K562 (cell line): ENCODE measurements at regions not wholly inside any gene's neighbourhood (a gene's known extent, or its start where the extent isn't known, plus 50 kb on each side); places are given as distances from the start of the nearest gene placed in this dataset.

Experiments
- ATAC-seq: fragments of 200-7000 bp; cut with Tn5 transposase; 3 replicates; pipeline ENCODE4 v1.9.1; 2020; ENCODE audit warnings: moderate library complexity
- BruUV-seq: library from RNA; stranded (reverse); fragments of 400-500 nt; replicated peaks from 2 replicates; lab custom pipeline; 2021; lab: Mats Ljungman, UMichigan
- CTCF ChIA-PET: fragments of 300-600 bp; formaldehyde crosslinking; extraction: SDS; loops from one replicate; lab custom pipeline; 2021; ENCODE audit warnings: low intra/inter-chr PET ratio; lab: Yijun Ruan, JAX
- POLR2A ChIA-PET: fragments of 300-600, 350-650 bp; sonication (Branson Sonifier 250); formaldehyde crosslinking; extraction: SDS; loops from one replicate; lab custom pipeline; 2021; ENCODE audit warnings: antibody characterized with exemption, inconsistent platforms; lab: Yijun Ruan, JAX
- DNase-seq, 4 experiments: peaks; one replicate each; pipeline versions ENCODE4 v3.0.0 to v3.0.0-alpha.2; 2011 to 2018; ENCODE audit warnings: low spot score in 3 of 4, mixed read lengths in 3 of 4; ENCODE audit errors: extremely low read depth in 1 of 4
- FAIRE-seq: peaks from 2 replicates; lab custom pipeline; 2011; peaks lifted over from hg19 to GRCh38; lab: Jason Lieb, UNC
- H2AFZ ChIP-seq: 2 replicates; pipeline ENCODE4 v1.6.0; 2011; ENCODE audit warnings: low read depth, low read length, control low read depth, inconsistent platforms
- H3K27ac ChIP-seq: fragments of 200-600 bp; 3 replicates; pipeline ENCODE4 v1.8.0; 2011; ENCODE audit warnings: low read depth, mild to moderate bottlenecking, control low read depth, inconsistent platforms, low read length, moderate library complexity, mixed read lengths; ENCODE audit errors: extremely low read depth
- H3K27me3 ChIP-seq, 2 experiments: fragments of 300-600 bp in 1 of 2; 2 replicates in 1 of 2; 3 replicates in 1 of 2; pipeline versions ENCODE4 v1.6.0 to v1.8.0; 2011; ENCODE audit warnings: inconsistent platforms in 2 of 2, low read length in 2 of 2, mild to moderate bottlenecking in 1 of 2, mixed read lengths in 1 of 2, moderate library complexity in 1 of 2; ENCODE audit not compliant: control insufficient read depth in 2 of 2, insufficient read depth in 2 of 2
- H3K36me3 ChIP-seq: fragments of 300-600 bp; 3 replicates; pipeline ENCODE4 v1.8.0; 2011; ENCODE audit warnings: mild to moderate bottlenecking, low read length, inconsistent platforms; ENCODE audit not compliant: control insufficient read depth, insufficient read depth
- H3K4me1 ChIP-seq, 2 experiments: fragments of 200-600 bp in 1 of 2; replicated peaks in 1 of 2; 2 replicates in 1 of 2; 3 replicates in 1 of 2; pipeline versions ENCODE4 v1.5.1 to v1.8.0; 2011; ENCODE audit warnings: inconsistent platforms in 2 of 2, low read length in 2 of 2, mild to moderate bottlenecking in 1 of 2, mixed read lengths in 1 of 2, moderate library complexity in 1 of 2; ENCODE audit not compliant: control insufficient read depth in 2 of 2, insufficient read depth in 2 of 2
- H3K4me2 ChIP-seq: 2 replicates; pipeline ENCODE4 v1.6.1; 2011; ENCODE audit warnings: low read length, control low read depth, inconsistent platforms, mixed read lengths; ENCODE audit not compliant: insufficient read depth
- H3K4me3 ChIP-seq: fragments of 200-600 bp; sonication (generic), shearing (Covaris generic); 2 replicates; pipeline ENCODE4 v1.5.1; 2016; ENCODE audit warnings: control low read depth, inconsistent platforms
- H3K79me2 ChIP-seq: fragments of 200-600 bp; 3 replicates; pipeline ENCODE4 v1.8.0; 2011; ENCODE audit warnings: low read length, inconsistent platforms; ENCODE audit not compliant: control insufficient read depth, insufficient read depth
- H3K9ac ChIP-seq, 2 experiments: 2 replicates each; pipeline versions ENCODE4 v1.6.0 to v1.6.1; 2011; ENCODE audit warnings: low read depth in 2 of 2, low read length in 2 of 2, control low read depth in 1 of 2, inconsistent platforms in 1 of 2, mild to moderate bottlenecking in 1 of 2, mixed read lengths in 1 of 2; ENCODE audit not compliant: insufficient read depth in 1 of 2
- H3K9me1 ChIP-seq: one replicate; pipeline ENCODE4 v1.6.0; 2011; ENCODE audit warnings: inconsistent platforms, mild to moderate bottlenecking, low read length, moderate library complexity; ENCODE audit not compliant: control insufficient read depth, insufficient read depth
- H3K9me3 ChIP-seq: replicated peaks from 2 replicates; pipeline ENCODE4 v1.5.1; 2011; ENCODE audit warnings: low read depth, low read length, inconsistent platforms; ENCODE audit not compliant: control insufficient read depth, insufficient read depth
- H4K20me1 ChIP-seq: replicated peaks from 2 replicates; pipeline ENCODE4 v1.6.1; 2011; ENCODE audit warnings: low read length, inconsistent platforms, mixed read lengths; ENCODE audit not compliant: control insufficient read depth, insufficient read depth
- ARHGAP35 ChIP-seq: fragments of 450-650 bp; IDR thresholded peaks from 2 replicates; pipeline ENCODE4 v1.6.1; 2018; ENCODE audit not compliant: partially characterized antibody
- CCNT2 ChIP-seq: IDR thresholded peaks from 2 replicates; pipeline ENCODE4 v1.6.1; 2011; ENCODE audit warnings: borderline replicate concordance, low read depth, mild to moderate bottlenecking, moderate library complexity, mixed read lengths, low read length; ENCODE audit not compliant: insufficient read length; ENCODE audit errors: extremely low read depth
- CSDE1 ChIP-seq, 2 experiments: fragments of 450-650 bp; IDR thresholded peaks; 2 replicates each; pipeline ENCODE4 v1.6.1; 2016; ENCODE audit warnings: mild to moderate bottlenecking in 1 of 2
- ETS1 ChIP-seq: conservative IDR thresholded peaks from 2 replicates; pipeline ENCODE4 v1.6.1; 2011; ENCODE audit warnings: low read depth, mild to moderate bottlenecking, low read length; ENCODE audit not compliant: control insufficient read depth
- HMG20B ChIP-seq: fragments of 250-450 bp; sonication (Bioruptor Pico); IDR thresholded peaks from 2 replicates; pipeline ENCODE4 v1.5.0; 2021; ENCODE audit warnings: mild to moderate bottlenecking
- HNRNPL ChIP-seq: fragments of 200-400 bp; formaldehyde crosslinking; IDR thresholded peaks from 2 replicates; pipeline ENCODE4 v1.6.1; 2017; ENCODE audit warnings: low read depth, mild to moderate bottlenecking, low read length
- MTA3 ChIP-seq: fragments of 450-650 bp; formaldehyde crosslinking; IDR thresholded peaks from 2 replicates; pipeline ENCODE4 v1.6.1; 2017; ENCODE audit warnings: mild to moderate bottlenecking, borderline replicate concordance
- MXI1 ChIP-seq: IDR thresholded peaks from 2 replicates; pipeline ENCODE4 v1.6.1; 2011; ENCODE audit warnings: low read depth, mild to moderate bottlenecking, improper control_type of control experiment, low read length
- PTRF ChIP-seq: fragments of 450-650 bp; IDR thresholded peaks from 2 replicates; pipeline ENCODE4 v1.6.1; 2016; ENCODE audit warnings: mild to moderate bottlenecking, missing genetic modification characterization, missing compliant biosample characterization
- SMARCB1 ChIP-seq: IDR thresholded peaks from 2 replicates; pipeline ENCODE4 v1.6.1; 2011; ENCODE audit warnings: improper control_type of control experiment, low read depth; ENCODE audit not compliant: insufficient read length
- SMC3 ChIP-seq: conservative IDR thresholded peaks from 2 replicates; pipeline ENCODE4 v1.6.1; 2011; ENCODE audit warnings: low read depth, low read length, improper control_type of control experiment; ENCODE audit not compliant: insufficient read depth
- SREBF1 ChIP-seq: fragments of 150-350 bp; IDR thresholded peaks from 2 replicates; pipeline ENCODE4 v1.6.1; 2014; ENCODE audit warnings: antibody characterized with exemption, low read depth, low read length, borderline replicate concordance
- TEAD2 ChIP-seq: fragments of 450-650 bp; IDR thresholded peaks from 2 replicates; pipeline ENCODE4 v1.6.1; 2016; ENCODE audit warnings: missing genetic modification characterization, control low read depth, missing compliant biosample characterization
- TOE1 ChIP-seq, 2 experiments: fragments of 450-650 bp in 1 of 2; sonication (generic) in 1 of 2; formaldehyde crosslinking in 1 of 2; IDR thresholded peaks; 2 replicates each; pipeline versions ENCODE4 v1.7.1 to v1.8.0; 2016 to 2022; ENCODE audit warnings: borderline replicate concordance in 2 of 2, mild to moderate bottlenecking in 2 of 2, antibody characterized with exemption in 1 of 2, inconsistent platforms in 1 of 2, low read depth in 1 of 2, missing genetic modification reagents in 1 of 2, moderate library complexity in 1 of 2
- ZBTB1 ChIP-seq: sonication (generic); formaldehyde crosslinking; IDR thresholded peaks from 2 replicates; pipeline ENCODE4 v1.8.1; 2023; ENCODE audit warnings: missing genetic modification reagents, low read depth, mild to moderate bottlenecking, borderline replicate concordance
- WGBS: fragments of 100-300 bp; shearing (Covaris generic); methylation state at CpG from one replicate; pipeline ENCODE4 v1.1.6; 2016; ENCODE audit warnings: low coverage, mixed read lengths; ENCODE audit not compliant: insufficient coverage; ENCODE audit errors: missing lambda C conversion rate; 5-methylcytosine and 5-hydroxymethylcytosine counted together
- in situ Hi-C: fragments of 300-500 bp; cut with MboI; formaldehyde crosslinking; loops from 4 replicates; pipeline ENCODE4 v1.15.0; 2018; ENCODE audit warnings: inconsistent platforms, mixed read lengths
- intact Hi-C: fragments of 100-400 bp; cut with micrococcal nuclease; formaldehyde crosslinking; loops from 2 replicates; pipeline ENCODE4 v1.14.2; 2022

- TF ChIP-seq TOE1 (IDR thresholded peaks at IDR 0.05; ENCODE audit: borderline replicate concordance) (no peak), TOE1 (CRISPR knock-in tag; IDR thresholded peaks at IDR 0.05; ENCODE audit: borderline replicate concordance, low read depth) (no peak)
Measured at GRCh38 chrX:28099166-28099565, 117.9 kb upstream of the DCAF8L1 start (continued).

DNA sequence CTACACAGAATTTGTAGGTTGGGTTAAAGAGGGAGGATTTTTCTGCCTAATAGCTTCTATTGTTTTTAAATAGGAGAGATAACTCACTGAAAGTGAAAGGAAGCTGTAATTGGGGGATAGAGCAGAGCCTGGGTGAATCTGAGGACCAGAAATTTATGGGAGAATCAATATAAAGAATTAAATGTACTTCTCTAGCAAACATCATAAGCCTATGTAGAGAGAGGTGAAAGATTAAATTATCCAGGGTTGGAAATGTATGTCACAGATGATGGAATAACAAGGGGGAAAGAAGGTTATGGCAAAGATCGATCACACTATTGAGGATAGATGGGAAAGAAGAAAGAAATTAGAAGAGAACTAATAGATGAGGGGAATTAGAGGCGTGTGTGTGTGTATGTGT is 104.4 kb upstream of the DCAF8L1 start:
- in situ Hi-C loops: no loop called here
- WGBS: 0% methylated on average over 2 of the region's 2 CpGs
- TF ChIP-seq HMG20B (no peak), SMARCB1 (no peak), MTA3 (no peak)
- no peaks in the 10 kb centered on the region for H3K27me3 ChIP-seq
- ATAC-seq (no peak), DNase-seq (no peak), FAIRE-seq (no peak)
- H3K4me2 ChIP-seq: no peak overlapping the region
- H3K9me1 ChIP-seq: no peaks in the 10 kb centered on the region
- H2AFZ ChIP-seq: no peak overlapping the region
- BruUV-seq: no TSS peak
- ChIA-PET POLR2A (no interaction called here), CTCF (no interaction called here)
- H3K27ac ChIP-seq: no peak overlapping the region
- H3K9me3 ChIP-seq: no peaks in the 10 kb centered on the region
- H3K9ac ChIP-seq: no peak overlapping the region
- no peaks in the 10 kb centered on the region for H3K36me3 ChIP-seq
- no peak overlapping the region for H3K4me3 ChIP-seq
- no peaks in the 10 kb centered on the region for H4K20me1 ChIP-seq
- no peaks in the 10 kb centered on the region for H3K79me2 ChIP-seq
- intact Hi-C loops: no loop called here
- H3K4me1 ChIP-seq: no peaks in the 10 kb centered on the region

GRCh38 chrX:28058901-28059300 is 77.7 kb upstream of the DCAF8L1 start:
- POLR2A ChIA-PET: no interaction called here
- Histone ChIP-seq H2AFZ (no peak overlapping the region), H3K36me3 (no peaks in the 10 kb centered on the region), H3K9me1 (no peaks in the 10 kb centered on the region), H3K4me3 (no peak overlapping the region), H3K27me3 (no peaks in the 10 kb centered on the region), H4K20me1 (no peaks in the 10 kb centered on the region), H3K27ac (no peak overlapping the region), H3K79me2 (no peaks in the 10 kb centered on the region), H3K9ac (no peak overlapping the region), H3K4me2 (no peak overlapping the region), H3K9me3 (no peaks in the 10 kb centered on the region), H3K4me1 (no peaks in the 10 kb centered on the region)
- no peak for FAIRE-seq
- CTCF ChIA-PET: no interaction called here
- BruUV-seq: no TSS peak
- no peak for TF ChIP-seq SREBF1
- no peak for TF ChIP-seq ETS1
- TF ChIP-seq PTRF (tag): no peak
- TF ChIP-seq CSDE1 (IDR thresholded peaks at IDR 0.05): no peak
- no peak for TF ChIP-seq CCNT2
- no peak for TF ChIP-seq ZBTB1 (CRISPR knock-in tag)
- TF ChIP-seq ARHGAP35: no peak
- TF ChIP-seq TEAD2 (tag): no peak
- no peak for TF ChIP-seq HNRNPL
- no peak for TF ChIP-seq MXI1
- TF ChIP-seq SMC3: no peak
- in situ Hi-C loops (no loop called here), intact Hi-C loops (no loop called here)
- ATAC-seq: no peak
- no peak for DNase-seq
- WGBS: 6% methylated on average over 2 of the region's 2 CpGs
